ENCODE measurements at regions not wholly inside any gene's neighbourhood (a gene's known extent, or its start where the extent isn't known, plus 50 kb on each side); places are given as distances from the start of the nearest gene placed in this dataset.

- TF ChIP-seq CTCF (IDR thresholded peaks at IDR 0.05; ENCODE audit: poor library complexity): no peak
- TF ChIP-seq EZH2 (IDR thresholded peaks at IDR 0.05; ENCODE audit: borderline replicate concordance): no peak
- no peak for TF ChIP-seq EZH2phosphoT487 (IDR thresholded peaks at IDR 0.05; ENCODE audit: low read depth, severe bottlenecking, unreplicated experiment)
These were observed 884.7 kb downstream of the DIAPH3 start for GRCh38 chr13:59279028-59279427.

Measured in hepatocyte (in vitro differentiated cells).